ENCODE measurements at regions not wholly inside any gene's neighbourhood (a gene's known extent, or its start where the extent isn't known, plus 50 kb on each side); places are given as distances from the start of the nearest gene placed in this dataset.

GRCh38 chr10:91694170-91694794 is 61.4 kb upstream of the PPP1R3C start:
- Histone ChIP-seq H3K4me1 (ENCODE audit: insufficient read depth, low read length) (no peaks in the 10 kb centered on the region), H2BK15ac (ENCODE audit: low read depth, low read length) (no peak overlapping the region), H3K18ac (ENCODE audit: insufficient read length, low read depth, low read length) (no peak overlapping the region), H3K23ac (ENCODE audit: insufficient read length, low read depth, low read length) (no peak overlapping the region), H4K20me1 (ENCODE audit: control insufficient read depth, insufficient read depth, insufficient read length) (no peaks in the 10 kb centered on the region), H3K27me3 (ENCODE audit: insufficient read depth, low read length) (no peaks in the 10 kb centered on the region), H2BK120ac (ENCODE audit: low read depth, low read length, poor library complexity, severe bottlenecking) (no peak overlapping the region), H3K23me2 (ENCODE audit: insufficient read length, low read depth, low read length, poor library complexity, severe bottlenecking) (no peaks in the 10 kb centered on the region), H2BK5ac (ENCODE audit: insufficient read length, low read length) (no peak overlapping the region), H3K9me3 (ENCODE audit: control insufficient read depth, low read depth, low read length) (no peaks in the 10 kb centered on the region), H3T11ph (ENCODE audit: low read length) (no peak overlapping the region), H2AFZ (ENCODE audit: low read length) (no peak overlapping the region), H2BK20ac (ENCODE audit: low read depth, low read length, poor library complexity, severe bottlenecking) (no peak overlapping the region), H4K8ac (replicated peaks; ENCODE audit: insufficient read length, low read depth, low read length) (no peak overlapping the region), H3K4ac (ENCODE audit: low read depth, low read length) (no peak overlapping the region), H3K79me2 (ENCODE audit: insufficient read depth, low read length) (no peaks in the 10 kb centered on the region), H3K14ac (ENCODE audit: insufficient read depth, low read length) (no peak overlapping the region), H3K4me2 (ENCODE audit: insufficient read depth, insufficient read length, low read length) (no peak overlapping the region), H2AK5ac (ENCODE audit: insufficient read length, low read length) (no peak overlapping the region), H3K56ac (ENCODE audit: insufficient read length, low read depth, low read length) (no peak overlapping the region), H3K79me1 (ENCODE audit: insufficient read depth, low read depth, low read length, poor library complexity, severe bottlenecking) (no peaks in the 10 kb centered on the region), H2BK12ac (ENCODE audit: insufficient read length, low read depth, low read length) (no peak overlapping the region), H4K91ac (ENCODE audit: insufficient read length, low read depth, low read length) (no peak overlapping the region), H3K9ac (ENCODE audit: extremely low read depth, insufficient read length, low read length) (no peak overlapping the region), H3K27ac (ENCODE audit: insufficient read length, low read depth, low read length) (no peak overlapping the region), H4K5ac (ENCODE audit: insufficient read length, low read depth, low read length) (no peak overlapping the region)
- no peaks in the 10 kb centered on the region for H3K9me3 Mint-ChIP-seq
- H3K4me1 Mint-ChIP-seq, result peaks cover 0 to 4% of the 10 kb centered on the region in 2 experiments; a peak in 2 of 4 replicates
- H3K4me3 Mint-ChIP-seq, result no peak overlapping the region
- DNase-seq, result no peak
- no CpG with 5 or more reads among the region's 3 CpGs for WGBS (ENCODE audit: extremely low coverage, insufficient read length, low lambda C conversion rate)
- no peaks in the 10 kb centered on the region for H3K36me3 Mint-ChIP-seq (ENCODE audit: insufficient read depth in 1 of 3, low read depth in 3 of 3)
- TF ChIP-seq CTCF (conservative IDR thresholded peaks at IDR 0.05), result peak; percentile 93
- H3K27me3 Mint-ChIP-seq (ENCODE audit: low read depth), result peaks cover 2% of the 10 kb centered on the region; the same call in 1 of the 2 replicates
- no peak overlapping the region for H3K27ac Mint-ChIP-seq
